ENCODE measurements at regions not wholly inside any gene's neighbourhood (a gene's known extent, or its start where the extent isn't known, plus 50 kb on each side); places are given as distances from the start of the nearest gene placed in this dataset.

GRCh38 chr1:55289614-55290013 lies 74.5 kb upstream of the USP24 start:
- TF ChIP-seq CTCF (conservative IDR thresholded peaks at IDR 0.05 in 1 of 2, IDR thresholded peaks at IDR 0.05 in 1 of 2; ENCODE audit: low read depth in 1 of 2, low read length in 2 of 2) (no peak), EZH2 (IDR thresholded peaks at IDR 0.05; ENCODE audit: low read length, missing control alignments) (no peak)
